ENCODE measurements at regions not wholly inside any gene's neighbourhood (a gene's known extent, or its start where the extent isn't known, plus 50 kb on each side); places are given as distances from the start of the nearest gene placed in this dataset.
"Not testable (repeated sequence)": the region's sequence is repeated elsewhere in the genome, so short reads cannot be mapped to it uniquely, and the experiment has no call there.

DNA sequence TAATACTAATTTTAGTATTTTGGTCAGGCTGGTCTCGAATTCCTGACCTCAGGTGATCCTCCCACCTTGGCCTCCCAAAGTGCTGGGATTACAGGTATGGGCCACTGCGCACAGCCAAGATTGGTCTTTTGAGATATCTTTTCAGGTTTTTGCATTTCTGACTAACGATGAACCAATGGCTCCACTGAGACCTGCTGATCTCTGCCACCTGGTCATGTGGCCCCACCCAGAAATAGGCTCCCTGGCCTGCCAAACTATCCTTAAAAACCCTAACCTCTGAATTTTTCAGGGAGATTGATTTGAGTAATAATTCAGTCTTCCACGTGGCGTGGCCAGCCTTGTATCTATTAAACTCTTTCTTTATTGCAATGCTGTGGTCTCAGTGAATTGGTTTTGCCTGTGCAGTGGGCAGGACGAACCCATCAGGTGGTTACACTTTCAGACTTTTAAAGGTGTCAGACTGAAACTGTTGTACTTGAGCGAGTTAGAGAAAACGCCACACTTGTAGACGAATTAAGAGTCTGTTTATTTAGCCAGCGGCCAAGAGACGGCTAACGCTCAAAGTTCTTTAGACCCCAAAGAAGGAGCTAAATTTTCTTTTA lies 85.8 kb upstream of the MSH6 start:
- TF ChIP-seq, protein P1, sequence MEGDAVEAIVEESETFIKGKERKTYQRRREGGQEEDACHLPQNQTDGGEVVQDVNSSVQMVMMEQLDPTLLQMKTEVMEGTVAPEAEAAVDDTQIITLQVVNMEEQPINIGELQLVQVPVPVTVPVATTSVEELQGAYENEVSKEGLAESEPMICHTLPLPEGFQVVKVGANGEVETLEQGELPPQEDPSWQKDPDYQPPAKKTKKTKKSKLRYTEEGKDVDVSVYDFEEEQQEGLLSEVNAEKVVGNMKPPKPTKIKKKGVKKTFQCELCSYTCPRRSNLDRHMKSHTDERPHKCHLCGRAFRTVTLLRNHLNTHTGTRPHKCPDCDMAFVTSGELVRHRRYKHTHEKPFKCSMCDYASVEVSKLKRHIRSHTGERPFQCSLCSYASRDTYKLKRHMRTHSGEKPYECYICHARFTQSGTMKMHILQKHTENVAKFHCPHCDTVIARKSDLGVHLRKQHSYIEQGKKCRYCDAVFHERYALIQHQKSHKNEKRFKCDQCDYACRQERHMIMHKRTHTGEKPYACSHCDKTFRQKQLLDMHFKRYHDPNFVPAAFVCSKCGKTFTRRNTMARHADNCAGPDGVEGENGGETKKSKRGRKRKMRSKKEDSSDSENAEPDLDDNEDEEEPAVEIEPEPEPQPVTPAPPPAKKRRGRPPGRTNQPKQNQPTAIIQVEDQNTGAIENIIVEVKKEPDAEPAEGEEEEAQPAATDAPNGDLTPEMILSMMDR (IDR thresholded peaks at IDR 0.05; ENCODE audit: low read depth, low read length): no peak
- no peak overlapping the region for H3K4me3 ChIP-seq (ENCODE audit: low read depth, low read length)

DNA sequence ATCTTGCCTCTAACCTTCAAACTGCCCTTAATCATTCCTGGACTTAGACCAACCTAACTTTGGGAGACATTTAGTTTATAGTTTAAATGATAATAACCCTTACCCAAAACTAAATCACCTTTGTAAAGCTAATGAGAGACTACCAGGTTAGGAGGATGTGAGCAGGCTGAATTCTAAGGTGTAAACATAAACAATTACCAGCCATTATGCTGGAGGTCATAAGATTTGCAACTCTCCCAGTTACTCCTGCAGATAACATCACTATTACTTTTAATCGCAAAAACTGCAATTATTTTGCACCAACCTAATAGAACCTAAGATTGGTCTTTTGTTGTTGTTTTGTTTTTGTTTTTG lies 86.5 kb upstream of the MSH6 start:
- no peak overlapping the region for H3K4me3 ChIP-seq (ENCODE audit: low read depth, low read length)
- TF ChIP-seq, protein P1 (IDR thresholded peaks at IDR 0.05; ENCODE audit: low read depth, low read length): no peak

DNA sequence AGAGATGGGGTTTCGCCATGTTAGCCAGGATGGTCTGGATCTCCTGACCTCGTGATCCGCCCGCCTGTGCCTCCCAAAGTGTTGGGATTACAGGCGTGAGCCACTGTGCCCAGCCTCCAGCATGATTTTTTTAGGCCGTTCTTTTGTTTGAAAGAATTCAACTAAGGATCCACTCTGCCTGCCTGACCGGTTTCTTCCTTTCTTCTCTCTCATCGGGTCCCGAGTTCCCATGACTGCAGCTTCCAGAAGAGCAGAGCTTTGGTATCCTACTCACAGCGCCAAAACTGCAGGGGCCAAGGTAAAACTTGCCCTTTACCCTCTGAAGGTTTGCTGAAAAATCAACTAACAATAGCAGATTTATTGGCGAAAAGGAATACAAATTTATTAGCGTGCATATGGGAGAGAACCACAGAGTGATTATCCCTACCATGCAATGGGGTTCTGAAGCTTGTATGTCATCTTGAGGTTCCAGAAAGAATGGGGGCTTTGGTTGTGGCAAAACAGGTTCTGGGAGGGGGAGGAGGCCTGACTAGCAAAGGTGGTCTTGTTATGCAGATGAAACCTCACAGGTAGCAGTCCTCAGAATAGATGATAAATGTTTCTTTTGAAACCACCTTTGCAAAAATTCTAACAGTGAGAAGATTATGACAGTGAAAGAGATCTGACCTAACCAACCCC lies 87.0 kb upstream of the MSH6 start:
- TF ChIP-seq, protein P1 (IDR thresholded peaks at IDR 0.05; ENCODE audit: low read depth, low read length): no peak
- no peak overlapping the region for H3K4me3 ChIP-seq (ENCODE audit: low read depth, low read length)

DNA sequence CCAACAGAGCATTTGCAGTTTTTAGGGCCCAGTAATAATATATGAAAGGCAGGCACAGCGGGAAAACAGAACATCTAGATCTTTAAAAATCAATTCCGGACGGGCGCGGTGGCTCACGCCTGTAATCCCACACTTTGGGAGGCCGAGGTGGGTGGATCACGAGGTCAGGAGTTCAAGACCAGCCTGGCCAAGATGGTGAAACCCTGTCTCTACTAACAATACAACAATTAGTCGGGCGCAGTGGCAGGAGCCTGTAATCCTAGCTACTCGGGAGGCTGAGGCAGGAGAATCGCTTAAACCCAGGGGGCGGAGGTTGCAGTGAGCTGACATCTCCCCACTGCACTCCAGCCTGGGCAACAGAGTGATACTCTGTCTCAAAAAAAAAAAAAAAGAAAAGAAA lies 88.5 kb upstream of the MSH6 start:
- H3K4me3 ChIP-seq (ENCODE audit: low read depth, low read length): not testable (repeated sequence)

DNA sequence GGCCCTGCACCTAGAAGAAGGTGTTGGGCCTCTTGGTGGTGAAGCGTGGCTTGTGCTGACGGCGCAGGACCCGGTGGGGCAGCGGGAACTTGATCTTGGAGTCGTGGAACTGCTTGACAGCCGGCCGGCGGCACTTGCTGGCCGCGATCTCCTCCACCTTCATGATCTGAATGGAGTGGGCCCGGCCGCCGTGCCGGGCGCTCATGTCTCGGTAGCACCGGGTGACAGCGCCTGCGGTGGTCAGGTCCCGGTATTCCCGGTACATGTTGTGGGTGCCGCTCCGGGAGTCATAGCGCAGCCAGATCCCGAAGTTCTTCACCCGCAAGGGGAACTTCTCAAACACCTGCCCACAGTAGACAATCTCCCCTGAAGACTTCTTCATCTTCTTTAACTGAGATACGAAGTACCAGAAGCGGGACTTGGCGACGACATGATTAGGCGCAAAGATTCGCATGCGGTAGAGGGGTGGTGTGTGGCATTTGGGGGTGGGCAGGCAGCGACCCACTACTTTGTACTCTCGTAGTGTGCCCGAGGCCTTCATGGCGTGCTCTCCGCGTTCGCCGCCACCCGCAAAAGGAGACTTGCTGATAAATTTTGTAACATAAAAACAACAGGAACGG lies 92.1 kb upstream of the MSH6 start:
- not testable (repeated sequence) for H3K4me3 ChIP-seq (ENCODE audit: low read depth, low read length)

DNA sequence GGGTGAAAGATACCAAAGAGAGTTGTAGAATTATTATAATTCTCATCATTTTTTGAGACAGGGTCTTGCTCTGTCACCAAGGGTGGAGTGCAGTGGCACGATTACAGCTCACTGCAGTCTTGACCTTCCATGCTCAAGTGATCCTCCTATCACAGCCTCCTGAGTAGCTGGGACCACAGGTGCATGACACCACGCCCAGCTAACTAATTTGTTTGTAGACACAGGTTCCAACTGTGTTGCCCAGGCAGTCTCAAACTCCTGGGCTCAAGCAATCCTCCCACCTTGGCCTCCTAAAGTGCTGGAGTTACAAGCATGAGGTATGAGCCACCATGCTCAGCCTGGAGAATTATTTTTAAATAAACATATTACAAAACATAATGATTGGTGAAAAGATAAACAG lies 92.8 kb upstream of the MSH6 start:
- no peak overlapping the region for H3K4me3 ChIP-seq (ENCODE audit: low read depth, low read length)
- TF ChIP-seq, protein P1 (IDR thresholded peaks at IDR 0.05; ENCODE audit: low read depth, low read length): no peak

DNA sequence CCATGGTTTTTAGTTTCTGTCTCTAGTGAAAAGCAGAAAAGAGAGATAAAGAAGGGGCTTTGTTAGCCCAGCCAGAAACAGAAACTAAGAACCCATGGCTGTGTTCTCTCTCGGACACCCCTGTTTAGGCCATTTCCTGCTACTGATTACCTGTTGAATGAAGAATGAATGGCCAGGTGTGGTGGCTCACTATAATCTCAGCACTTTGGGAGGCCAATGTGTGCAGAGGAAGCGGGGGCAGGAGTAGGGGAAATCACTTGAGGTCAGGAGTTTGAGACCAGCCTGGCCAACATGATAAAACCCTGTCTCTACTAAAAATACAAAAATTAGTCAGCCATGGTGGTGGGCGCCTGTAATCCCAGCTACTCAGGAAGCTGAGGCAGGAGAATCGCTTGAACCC lies 93.8 kb upstream of the MSH6 start:
- not testable (repeated sequence) for H3K4me3 ChIP-seq (ENCODE audit: low read depth, low read length)

DNA sequence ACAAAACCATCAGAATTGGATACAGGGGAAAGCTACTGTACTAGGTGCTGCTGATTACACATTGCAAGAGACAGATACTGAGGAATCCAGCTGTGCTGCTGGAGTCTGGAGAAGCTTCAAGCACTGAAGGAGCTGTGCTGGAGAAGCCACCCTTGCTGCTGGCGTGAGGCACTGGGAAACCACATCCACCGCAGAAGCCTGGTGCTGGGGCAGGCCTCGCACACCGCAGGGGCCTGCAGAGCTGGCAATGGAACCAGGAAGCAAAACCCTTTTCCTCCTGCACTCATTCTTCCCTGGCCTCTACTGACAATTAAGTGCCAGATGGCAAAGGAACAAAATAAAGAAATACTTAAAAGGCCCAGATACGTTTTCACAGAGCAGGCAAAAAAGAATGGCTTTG lies 94.4 kb upstream of the MSH6 start:
- TF ChIP-seq, protein P1 (IDR thresholded peaks at IDR 0.05; ENCODE audit: low read depth, low read length): no peak
- no peak overlapping the region for H3K4me3 ChIP-seq (ENCODE audit: low read depth, low read length)

DNA sequence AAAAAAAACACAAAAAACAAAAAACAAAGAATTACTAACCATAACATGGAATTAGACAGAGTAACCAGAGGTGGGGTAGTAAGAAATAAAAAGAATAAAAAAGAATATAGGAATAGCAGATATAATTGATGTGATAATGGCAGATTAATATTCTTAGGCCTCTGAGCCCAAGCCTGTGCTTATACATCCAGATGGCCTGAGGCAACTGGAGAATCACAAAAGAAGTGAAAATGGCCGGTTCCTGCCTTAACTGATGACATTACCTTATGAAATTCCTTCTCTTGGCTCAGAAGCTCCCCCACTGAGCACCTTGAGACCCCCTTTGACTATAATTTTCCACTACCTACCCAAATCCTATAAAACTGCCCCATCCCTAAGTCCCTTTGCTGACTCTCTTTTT lies 95.1 kb upstream of the MSH6 start:
- H3K4me3 ChIP-seq (ENCODE audit: low read depth, low read length): no peak overlapping the region
- TF ChIP-seq, protein P1 (IDR thresholded peaks at IDR 0.05; ENCODE audit: low read depth, low read length): no peak

All from WI38 (cell line).